GM23338 (cell line): ENCODE measurements at regions not wholly inside any gene's neighbourhood (a gene's known extent, or its start where the extent isn't known, plus 50 kb on each side); places are given as distances from the start of the nearest gene placed in this dataset.

Source experiments
- ATAC-seq: fragments of 200-7000 bp; cut with Tn5 transposase; 3 replicates; pipeline ENCODE4 v1.9.1; 2020
- DNase-seq: peaks from one replicate; pipeline ENCODE4 v3.0.0-alpha.2; 2015; ENCODE audit warnings: low spot score
- H2AFZ ChIP-seq: fragments of 200-600 bp; sonication (generic); 2 replicates; pipeline ENCODE4 v1.8.0; 2016; ENCODE audit warnings: antibody characterized with exemption, mild to moderate bottlenecking, moderate library complexity
- H3F3A ChIP-seq: fragments of 200-600 bp; sonication (generic); replicated peaks from 2 replicates; pipeline ENCODE4 v1.8.0; 2017; ENCODE audit warnings: antibody characterized with exemption, mixed run types, low read depth
- H3K27ac ChIP-seq: fragments of 200-600 bp; sonication (generic); 2 replicates; pipeline ENCODE4 v1.6.1; 2016; ENCODE audit warnings: low read depth
- H3K27me3 ChIP-seq: fragments of 200-600 bp; sonication (generic); 2 replicates; pipeline ENCODE4 v1.8.0; 2016; ENCODE audit warnings: mild to moderate bottlenecking, mixed run types, moderate library complexity; ENCODE audit not compliant: insufficient read depth
- H3K36me3 ChIP-seq: fragments of 200-600 bp; sonication (generic); 2 replicates; pipeline ENCODE4 v1.8.0; 2016; ENCODE audit warnings: mild to moderate bottlenecking; ENCODE audit not compliant: insufficient read depth
- H3K4me1 ChIP-seq: fragments of 200-600 bp; sonication (generic); 2 replicates; pipeline ENCODE4 v1.8.0; 2016; ENCODE audit warnings: mild to moderate bottlenecking, moderate library complexity; ENCODE audit not compliant: insufficient read depth
- H3K4me2 ChIP-seq: fragments of 200-600 bp; sonication (generic); 2 replicates; pipeline ENCODE4 v1.7.1; 2017; ENCODE audit warnings: mixed run types
- H3K4me3 ChIP-seq: fragments of 200-600 bp; sonication (generic); 2 replicates; pipeline ENCODE4 v1.6.1; 2016; ENCODE audit warnings: mixed run types
- H3K79me2 ChIP-seq: fragments of 200-600 bp; sonication (generic); replicated peaks from 2 replicates; pipeline ENCODE4 v1.8.0; 2017; ENCODE audit warnings: mild to moderate bottlenecking; ENCODE audit not compliant: insufficient read depth
- H3K9me2 ChIP-seq: fragments of 200-600 bp; sonication (generic); 2 replicates; pipeline ENCODE4 v1.8.0; 2017; ENCODE audit not compliant: insufficient read depth
- H4K20me1 ChIP-seq: fragments of 200-600 bp; sonication (generic); replicated peaks from 2 replicates; pipeline ENCODE4 v1.8.0; 2017; ENCODE audit warnings: mild to moderate bottlenecking; ENCODE audit not compliant: insufficient read depth
- H3K27ac Mint-ChIP-seq: 2 replicates; pipeline ENCODE4 v1.8.0; 2020; ENCODE audit warnings: inconsistent platforms, mild to moderate bottlenecking, moderate library complexity, mixed read lengths
- H3K27me3 Mint-ChIP-seq: 3 replicates; pipeline ENCODE4 v1.8.0; 2022; ENCODE audit warnings: low read depth, mild to moderate bottlenecking, moderate library complexity, mixed read lengths, inconsistent platforms; ENCODE audit not compliant: insufficient read depth, poor library complexity
- H3K36me3 Mint-ChIP-seq: 3 replicates; pipeline ENCODE4 v1.8.0; 2021; ENCODE audit warnings: low read depth, mild to moderate bottlenecking, inconsistent platforms, moderate library complexity, mixed read lengths
- H3K4me1 Mint-ChIP-seq: 3 replicates; pipeline ENCODE4 v1.8.0; 2020; ENCODE audit warnings: mild to moderate bottlenecking, inconsistent platforms, mixed read lengths
- H3K4me3 Mint-ChIP-seq: 3 replicates; pipeline ENCODE4 v1.8.0; 2021; ENCODE audit warnings: moderate library complexity, mild to moderate bottlenecking, inconsistent platforms, mixed read lengths
- H3K9me3 Mint-ChIP-seq: 3 replicates; pipeline ENCODE4 v1.8.0; 2020; ENCODE audit warnings: moderate library complexity, mild to moderate bottlenecking, inconsistent platforms, mixed read lengths
- CREB1 ChIP-seq: fragments of 250-450 bp; sonication (Bioruptor Pico); IDR thresholded peaks from 2 replicates; pipeline ENCODE4 v1.5.0; 2020; ENCODE audit warnings: low read depth, mild to moderate bottlenecking, moderate library complexity
- CTCF ChIP-seq, 2 experiments: fragments of 200-600 bp in 1 of 2; sonication (generic) in 1 of 2; conservative IDR thresholded peaks; 2 replicates each; pipeline versions ENCODE4 v1.5.1 to v1.6.1; 2016 to 2017; ENCODE audit warnings: antibody characterized with exemption in 2 of 2, low read depth in 2 of 2, mild to moderate bottlenecking in 2 of 2, moderate library complexity in 1 of 2
- ETS1 ChIP-seq: IDR thresholded peaks from 2 replicates; pipeline ENCODE4 v1.6.1; 2016; ENCODE audit warnings: antibody characterized with exemption
- EZH2 ChIP-seq: fragments of 200-600 bp; sonication (generic); IDR thresholded peaks from one replicate; pipeline ENCODE4 v1.8.0; 2017; ENCODE audit warnings: antibody characterized with exemption, mild to moderate bottlenecking, low read depth; ENCODE audit not compliant: unreplicated experiment
- EZH2phosphoT487 ChIP-seq: fragments of 200-600 bp; sonication (generic); IDR thresholded peaks from one replicate; pipeline ENCODE4 v1.8.1; 2018; ENCODE audit warnings: antibody characterized with exemption; ENCODE audit not compliant: unreplicated experiment
- JUNB ChIP-seq: IDR thresholded peaks from one replicate; pipeline ENCODE4 v1.6.1; 2016; ENCODE audit warnings: antibody characterized with exemption; ENCODE audit not compliant: unreplicated experiment
- NANOG ChIP-seq: IDR thresholded peaks from 2 replicates; pipeline ENCODE4 v1.6.1; 2016; ENCODE audit warnings: antibody characterized with exemption, borderline replicate concordance
- POLR2AphosphoS5 ChIP-seq: IDR thresholded peaks from 2 replicates; pipeline ENCODE4 v1.6.1; 2016; ENCODE audit warnings: antibody characterized with exemption, low read depth
- REST ChIP-seq: IDR thresholded peaks from one replicate; pipeline ENCODE4 v1.6.1; 2018; ENCODE audit warnings: antibody characterized with exemption; ENCODE audit not compliant: unreplicated experiment
- ZNF114 ChIP-seq: fragments of 250-450 bp; sonication (Bioruptor Pico); IDR thresholded peaks from 2 replicates; pipeline ENCODE4 v1.5.0; 2020; ENCODE audit warnings: mild to moderate bottlenecking, moderate library complexity
- ZNF331 ChIP-seq: fragments of 250-450 bp; sonication (Bioruptor Pico); IDR thresholded peaks from 2 replicates; pipeline ENCODE4 v1.5.0; 2020; ENCODE audit warnings: low read depth, mild to moderate bottlenecking, moderate library complexity
- ZNF462 ChIP-seq: fragments of 250-450 bp; sonication (Bioruptor Pico); IDR thresholded peaks from 2 replicates; pipeline ENCODE4 v1.5.0; 2020; ENCODE audit warnings: mild to moderate bottlenecking, moderate library complexity

- no peak for TF ChIP-seq POLR2AphosphoS5
Measured at GRCh38 chr16:86879268-86879667, 300.9 kb downstream of the FOXL1 start (continued).

GRCh38 chr16:86880316-86881117, 302.2 kb downstream of the FOXL1 start:
- Histone ChIP-seq H3K27me3 (no peaks in the 10 kb centered on the region), H3F3A (no peaks in the 10 kb centered on the region), H3K79me2 (no peaks in the 10 kb centered on the region), H3K36me3 (no peaks in the 10 kb centered on the region), H3K4me1 (no peaks in the 10 kb centered on the region), H3K4me3 (no peak overlapping the region), H4K20me1 (no peaks in the 10 kb centered on the region), H3K4me2 (no peak overlapping the region), H3K9me2 (no peaks in the 10 kb centered on the region), H3K27ac (no peak overlapping the region), H2AFZ (no peak overlapping the region)
- TF ChIP-seq POLR2AphosphoS5 (no peak), EZH2 (no peak), ZNF462 (CRISPR knock-in tag) (no peak), NANOG (no peak), ZNF331 (CRISPR knock-in tag) (no peak), JUNB (no peak), CTCF (conservative IDR thresholded peaks at IDR 0.05; ENCODE audit: low read depth in 2 of 2) (no peak), ETS1 (no peak), REST (no peak), ZNF114 (no peak), CREB1 (CRISPR knock-in tag) (no peak), EZH2phosphoT487 (no peak)
- no peak for DNase-seq
- H3K27ac Mint-ChIP-seq: no peak overlapping the region
- H3K4me3 Mint-ChIP-seq: no peak overlapping the region
- no peaks in the 10 kb centered on the region for H3K36me3 Mint-ChIP-seq
- no peak for ATAC-seq
- peaks cover 9% of the 10 kb centered on the region for H3K27me3 Mint-ChIP-seq
- peaks cover 15% of the 10 kb centered on the region; the same call in 2 of the 3 replicates for H3K4me1 Mint-ChIP-seq
- no peaks in the 10 kb centered on the region for H3K9me3 Mint-ChIP-seq
